Erythroblast (primary cell): ENCODE measurements at regions not wholly inside any gene's neighbourhood (a gene's known extent, or its start where the extent isn't known, plus 50 kb on each side); places are given as distances from the start of the nearest gene placed in this dataset.

Source experiments
- GATA1 ChIP-seq: IDR thresholded peaks from 2 replicates; pipeline ENCODE4 v1.6.1; 2011; ENCODE audit warnings: low read depth, mild to moderate bottlenecking, control low read depth, low read length, moderate library complexity
- POLR2A ChIP-seq: IDR thresholded peaks from 2 replicates; pipeline ENCODE4 v1.6.1; 2011; ENCODE audit warnings: mild to moderate bottlenecking, low read length

DNA sequence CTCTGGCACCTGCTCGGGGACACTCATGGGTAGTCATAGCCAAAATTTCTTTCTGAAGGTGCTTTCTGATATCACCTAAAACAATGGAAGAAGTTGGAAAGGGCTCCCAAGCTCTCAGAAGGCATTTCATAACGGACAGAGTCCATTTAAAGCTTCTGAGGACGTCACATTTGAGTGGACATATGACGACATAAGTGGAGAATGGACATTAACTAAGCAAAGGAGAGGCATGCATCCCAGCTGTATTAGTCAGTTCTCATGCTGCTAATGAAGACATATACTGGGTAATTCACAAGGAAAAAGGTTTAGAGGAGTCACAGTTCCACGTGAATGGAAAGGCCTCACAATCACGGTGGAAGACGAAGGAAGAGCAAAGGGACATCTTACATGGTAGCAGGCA lies 260.2 kb upstream of the DYNLRB2 start:
- TF ChIP-seq POLR2A (no peak), GATA1 (no peak)
